HL-60 (cell line): ENCODE measurements at regions not wholly inside any gene's neighbourhood (a gene's known extent, or its start where the extent isn't known, plus 50 kb on each side); places are given as distances from the start of the nearest gene placed in this dataset.

Experiments
- DNase-seq, 2 experiments: peaks; one replicate each; pipeline ENCODE4 v3.0.0-alpha.2; 2010 to 2020; ENCODE audit warnings: low read depth in 1 of 2, low spot score in 1 of 2
- H3K27ac ChIP-seq: fragments of 250-450 bp; sonication (Bioruptor Pico); replicated peaks from 2 replicates; pipeline ENCODE4 v1.5.1; 2020; ENCODE audit warnings: mild to moderate bottlenecking, moderate library complexity
- H3K27me3 ChIP-seq: fragments of 250-450 bp; sonication (Bioruptor Pico); 2 replicates; pipeline ENCODE4 v1.5.1; 2021; ENCODE audit warnings: mild to moderate bottlenecking, moderate library complexity; ENCODE audit not compliant: insufficient read depth, poor library complexity, severe bottlenecking
- H3K4me3 ChIP-seq: replicated peaks from 2 replicates; pipeline ENCODE4 v1.5.1; 2011; ENCODE audit warnings: mild to moderate bottlenecking, control low read depth, low read length; ENCODE audit not compliant: insufficient read depth
- CTCF ChIP-seq: IDR thresholded peaks from one replicate; pipeline ENCODE4 v1.5.1; 2011; ENCODE audit warnings: low read length, control low read depth, inconsistent platforms; ENCODE audit not compliant: insufficient read depth
- GABPA ChIP-seq: IDR thresholded peaks from 2 replicates; pipeline ENCODE4 v1.6.1; 2012; ENCODE audit warnings: low read depth
- POLR2AphosphoS5 ChIP-seq: IDR thresholded peaks from 2 replicates; pipeline ENCODE4 v1.6.1; 2012; ENCODE audit warnings: low read depth
- REST ChIP-seq: IDR thresholded peaks from 2 replicates; pipeline ENCODE4 v1.6.1; 2012; ENCODE audit warnings: low read depth; ENCODE audit not compliant: insufficient replicate concordance
- SPI1 ChIP-seq: IDR thresholded peaks from 2 replicates; pipeline ENCODE4 v1.6.1; 2012; ENCODE audit warnings: low read depth, mild to moderate bottlenecking, borderline replicate concordance

- H3K27ac ChIP-seq, result peak overlapping the region; percentile 43
- no peaks in the 10 kb centered on the region for H3K27me3 ChIP-seq
- no peak for TF ChIP-seq CTCF
- TF ChIP-seq REST, result peak; percentile 36
- H3K4me3 ChIP-seq, result no peak overlapping the region
- DNase-seq, result no peak
Observed at GRCh38 chr6:105810922-105811482, 275.1 kb upstream of the PRDM1 start.

GRCh38 chr6:105810105-105810921 is 275.8 kb upstream of the PRDM1 start:
- H3K27ac ChIP-seq, result peak overlapping the region; percentile 43
- TF ChIP-seq POLR2AphosphoS5 (peak; percentile 81), SPI1 (peak; percentile 65), GABPA (no peak)

GRCh38 chr6:105808571-105808970 is 277.6 kb upstream of the PRDM1 start:
- TF ChIP-seq POLR2AphosphoS5 (no peak), SPI1 (no peak), REST (no peak), GABPA (no peak), CTCF (no peak)
- Histone ChIP-seq H3K27me3 (no peaks in the 10 kb centered on the region), H3K27ac (no peak overlapping the region), H3K4me3 (no peak overlapping the region)
- no peak for DNase-seq

More at GRCh38 chr6:105810105-105810921, 275.8 kb upstream of the PRDM1 start:
- Histone ChIP-seq H3K4me3 (no peak overlapping the region), H3K27me3 (no peaks in the 10 kb centered on the region)
- DNase-seq, result peak; percentile 62 to 92

GRCh38 chr6:105807905-105808304 is 278.2 kb upstream of the PRDM1 start:
- Histone ChIP-seq H3K27me3 (no peaks in the 10 kb centered on the region), H3K4me3 (no peak overlapping the region), H3K27ac (no peak overlapping the region)
- TF ChIP-seq REST, result no peak
- no peak for TF ChIP-seq CTCF
- DNase-seq, result no peak
